ENCODE measurements at regions not wholly inside any gene's neighbourhood (a gene's known extent, or its start where the extent isn't known, plus 50 kb on each side); places are given as distances from the start of the nearest gene placed in this dataset.

- no peak for DNase-seq
- intact Hi-C loops (cut with DNase I, micrococcal nuclease) = no loop called here
- ATAC-seq = no peak
Measured at GRCh38 chr12:69084816-69085378, 151.9 kb upstream of the CPM start.

DNA sequence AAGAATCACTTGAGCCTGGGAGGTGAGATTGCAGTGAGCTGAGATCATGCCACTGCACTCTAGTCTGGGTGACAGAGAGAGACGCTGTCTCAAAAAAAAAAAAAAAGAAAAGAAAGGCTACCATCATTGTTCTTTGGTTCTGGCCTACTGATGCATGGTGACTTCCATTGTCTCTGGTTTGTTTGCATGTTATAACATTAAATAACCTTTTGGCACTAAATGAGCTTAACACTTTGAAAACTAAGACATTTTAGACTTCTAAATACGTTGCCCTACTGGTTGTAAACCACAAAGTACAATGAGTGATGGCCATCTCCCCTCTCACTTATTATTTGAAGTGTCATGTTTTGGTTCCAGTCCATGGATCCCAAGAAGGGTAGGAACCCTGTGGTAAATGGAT lies 152.9 kb upstream of the CPM start:
- ATAC-seq (no peak), DNase-seq (no peak)
- intact Hi-C loops (cut with DNase I, micrococcal nuclease) = no loop called here

DNA sequence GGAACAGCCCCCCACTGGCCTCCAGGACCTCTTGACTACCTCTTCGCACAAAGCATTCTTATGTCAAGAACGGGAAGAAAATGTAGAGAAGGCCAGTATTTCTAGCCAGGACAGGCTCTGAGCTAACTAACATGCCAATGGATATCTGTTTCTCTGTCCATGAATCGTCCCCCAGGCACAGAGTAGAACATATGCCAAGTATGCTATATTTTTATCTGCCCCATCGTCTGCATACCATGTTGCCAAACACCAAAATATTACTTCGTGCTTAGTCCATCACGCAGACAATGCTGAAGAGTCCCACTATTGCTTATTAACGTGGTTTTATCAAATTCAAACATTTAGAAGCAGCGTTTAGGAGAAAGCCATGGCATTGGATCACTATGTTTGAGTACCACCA lies 151.4 kb upstream of the CPSF6 start:
- intact Hi-C loops (cut with DNase I, micrococcal nuclease) = no loop called here
- ATAC-seq = no peak
- DNase-seq = no peak

DNA sequence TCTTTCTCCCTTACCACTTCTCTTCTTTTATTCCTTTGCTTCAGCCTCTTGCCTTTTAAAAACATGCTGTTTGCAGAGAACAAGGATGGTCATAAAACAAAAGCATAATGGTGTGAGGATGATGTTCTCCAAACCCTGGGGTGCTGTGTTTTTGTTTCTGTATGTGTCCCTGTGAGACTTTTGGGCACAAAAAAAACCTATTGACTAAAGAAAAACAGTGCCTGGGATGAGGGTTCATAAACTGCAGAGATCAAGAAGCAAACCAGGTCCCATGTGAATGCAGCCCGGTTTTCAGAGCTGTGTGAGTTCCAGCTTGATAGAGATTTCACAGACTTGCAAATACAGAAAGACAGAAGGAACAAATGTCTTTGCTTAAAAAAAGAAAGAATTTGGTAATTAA lies 148.6 kb upstream of the CPSF6 start:
- ATAC-seq (no peak), DNase-seq (no peak)
- intact Hi-C loops (cut with DNase I, micrococcal nuclease) = no loop called here

DNA sequence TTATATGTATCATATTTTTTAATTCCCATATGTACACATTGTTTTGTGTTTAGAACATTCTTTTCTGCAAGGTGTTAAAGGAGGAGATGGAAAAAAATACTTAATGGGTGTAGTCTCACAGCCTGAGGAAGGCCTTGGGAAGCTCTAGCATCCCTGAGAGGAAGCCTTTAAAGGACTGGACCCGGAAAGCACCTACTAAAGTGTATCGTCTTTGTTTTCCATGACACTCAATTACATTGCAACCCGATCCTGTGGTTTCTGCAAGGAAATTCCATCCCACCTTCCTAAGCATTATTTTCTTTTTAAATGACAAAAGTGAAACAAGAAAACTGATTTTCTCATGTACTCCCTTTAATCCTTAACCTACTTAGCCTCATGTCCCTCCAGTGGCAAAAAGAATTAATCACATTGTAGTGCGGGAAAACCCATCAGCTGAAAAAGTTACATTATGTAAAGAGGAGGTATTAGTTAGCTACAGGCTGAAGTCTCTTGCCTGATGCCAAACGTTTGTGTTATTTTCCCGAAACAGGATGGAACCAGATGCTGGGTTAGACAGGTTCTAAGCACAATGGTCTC lies 147.8 kb upstream of the CPSF6 start:
- no peak for ATAC-seq
- no peak for DNase-seq
- intact Hi-C loops (cut with DNase I, micrococcal nuclease) = no loop called here

DNA sequence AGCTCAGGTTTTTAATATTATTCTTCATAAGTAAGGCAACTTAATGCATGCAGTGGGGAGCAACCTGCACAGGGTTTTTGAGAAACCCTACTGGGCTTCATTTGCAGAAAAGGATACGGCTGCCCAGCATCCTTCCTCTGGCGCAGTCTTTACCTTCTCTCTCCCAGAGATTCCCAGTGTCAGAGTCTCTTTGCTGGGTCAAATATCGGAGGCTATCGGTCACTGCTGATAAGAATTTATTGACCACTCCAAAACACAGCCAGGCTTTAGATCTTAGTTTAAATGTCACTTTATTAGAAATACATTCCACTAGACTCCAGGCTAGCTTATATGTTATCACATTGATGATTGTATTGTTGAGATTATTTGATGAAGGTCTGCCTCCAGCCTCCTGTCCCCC lies 147.2 kb upstream of the CPSF6 start:
- no peak for ATAC-seq
- no peak for DNase-seq
- intact Hi-C loops (cut with DNase I, micrococcal nuclease) = no loop called here

DNA sequence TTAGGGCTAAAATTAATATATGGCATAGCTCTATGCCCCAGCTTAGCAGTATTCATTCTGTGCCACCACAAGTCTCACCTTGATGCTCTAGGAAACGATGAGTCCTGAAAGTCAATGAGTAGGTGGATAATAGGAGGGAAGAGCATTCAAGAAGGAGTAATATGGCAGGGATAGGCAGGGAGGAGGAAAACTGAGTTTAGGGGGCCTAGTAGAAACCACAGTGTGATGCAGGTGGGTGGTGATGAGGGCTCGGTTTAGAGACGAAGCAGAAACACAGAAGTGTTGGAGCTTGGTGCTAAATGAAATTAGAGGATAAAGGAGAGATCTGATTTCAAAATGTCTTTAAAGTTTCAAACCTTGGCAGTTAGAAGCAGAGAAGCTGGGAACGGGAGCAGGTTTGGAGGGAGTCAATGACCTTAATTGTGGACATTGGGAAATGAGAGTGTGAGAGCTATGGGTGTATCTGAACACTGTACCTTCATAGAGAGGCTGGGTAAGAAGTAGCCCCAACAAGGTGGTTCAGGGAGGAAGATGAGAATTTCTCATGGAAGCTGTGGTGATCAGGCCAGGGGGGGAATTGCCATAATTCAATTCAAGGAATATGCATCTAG lies 144.7 kb upstream of the CPSF6 start:
- no peak for ATAC-seq
- intact Hi-C loops (cut with DNase I, micrococcal nuclease) = no loop called here
- no peak for DNase-seq

- no peak for ATAC-seq
- intact Hi-C loops (cut with DNase I, micrococcal nuclease) = no loop called here
- no peak for DNase-seq
Measured at GRCh38 chr12:69095765-69096477, 143.4 kb upstream of the CPSF6 start.

GRCh38 chr12:69096669-69097335 lies 142.6 kb upstream of the CPSF6 start:
- DNase-seq = no peak
- ATAC-seq = no peak
- intact Hi-C loops (cut with DNase I, micrococcal nuclease) = no loop called here

GRCh38 chr12:69097619-69098368 lies 141.6 kb upstream of the CPSF6 start:
- ATAC-seq (no peak), DNase-seq (no peak)
- intact Hi-C loops (cut with DNase I, micrococcal nuclease) = no loop called here

GRCh38 chr12:69099201-69099837 lies 140.1 kb upstream of the CPSF6 start:
- no peak for DNase-seq
- no peak for ATAC-seq
- intact Hi-C loops (cut with DNase I, micrococcal nuclease) = no loop called here

DNA sequence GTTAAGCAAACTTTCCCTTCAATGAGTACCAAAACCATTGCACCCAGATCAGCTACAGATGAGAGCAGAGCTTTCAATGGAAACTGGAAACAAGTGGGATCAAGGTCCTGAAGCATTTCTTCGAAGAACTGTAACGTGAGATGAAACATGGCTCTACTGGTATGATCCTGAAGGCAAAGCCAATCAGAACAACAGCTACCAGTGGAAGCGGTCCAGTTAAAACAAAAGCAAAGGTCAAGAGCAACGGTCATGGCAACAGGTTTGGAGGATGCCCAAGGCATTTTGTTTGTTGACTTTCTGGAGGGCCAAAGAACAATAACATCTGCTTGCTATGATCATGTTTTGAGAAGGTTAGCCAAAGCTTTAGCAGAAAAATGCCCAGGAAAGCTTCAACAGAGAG lies 137.9 kb upstream of the CPSF6 start:
- ATAC-seq (peak; percentile 67), DNase-seq (no peak)
- intact Hi-C loops (cut with DNase I, micrococcal nuclease) = no loop called here

GRCh38 chr12:69102856-69103255 lies 136.5 kb upstream of the CPSF6 start:
- peak; percentile 79 for ATAC-seq
- intact Hi-C loops (cut with DNase I, micrococcal nuclease) = no loop called here
- DNase-seq = no peak

DNA sequence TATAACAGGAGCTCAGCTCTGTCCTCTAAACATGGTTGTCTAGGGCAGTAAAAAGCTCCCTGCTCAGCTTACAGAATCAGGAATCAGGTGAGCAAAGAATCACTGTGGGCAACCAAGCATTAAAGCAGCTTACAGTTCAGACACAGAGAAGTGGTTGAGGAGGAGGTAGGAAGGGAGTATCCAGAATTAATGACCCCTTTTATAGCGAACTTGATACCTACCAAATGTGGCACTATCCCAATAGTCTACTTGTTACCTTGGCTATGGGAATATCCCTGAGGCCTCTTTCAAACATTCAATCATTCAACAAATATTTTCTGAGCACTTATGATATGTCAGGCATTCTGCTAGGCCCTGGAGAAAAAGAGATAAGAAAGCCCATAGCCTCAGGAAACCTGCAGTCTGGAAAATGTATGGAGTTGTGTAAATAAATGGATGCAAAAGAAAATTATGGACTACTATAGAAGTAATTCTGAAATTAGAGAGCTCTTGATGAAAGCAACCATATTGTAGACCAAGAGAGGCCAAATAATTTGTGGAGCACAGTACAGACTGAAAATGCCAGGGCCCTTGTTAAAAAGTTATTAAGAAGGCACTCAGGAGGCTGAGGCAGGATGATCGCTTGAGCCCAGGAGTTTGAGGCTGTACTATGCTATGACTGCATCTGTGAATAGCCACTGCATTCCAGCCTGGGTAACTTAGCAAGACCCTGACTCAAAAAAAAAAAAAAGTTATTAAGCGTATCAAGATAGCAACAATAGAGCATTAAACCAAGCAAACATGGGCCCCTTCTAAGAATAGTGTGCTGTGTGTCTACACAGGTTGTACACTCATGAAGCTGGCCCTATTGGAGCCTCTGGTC lies 134.0 kb upstream of the CPSF6 start:
- no peak for DNase-seq
- no peak for ATAC-seq
- intact Hi-C loops (cut with DNase I, micrococcal nuclease) = no loop called here

DNA sequence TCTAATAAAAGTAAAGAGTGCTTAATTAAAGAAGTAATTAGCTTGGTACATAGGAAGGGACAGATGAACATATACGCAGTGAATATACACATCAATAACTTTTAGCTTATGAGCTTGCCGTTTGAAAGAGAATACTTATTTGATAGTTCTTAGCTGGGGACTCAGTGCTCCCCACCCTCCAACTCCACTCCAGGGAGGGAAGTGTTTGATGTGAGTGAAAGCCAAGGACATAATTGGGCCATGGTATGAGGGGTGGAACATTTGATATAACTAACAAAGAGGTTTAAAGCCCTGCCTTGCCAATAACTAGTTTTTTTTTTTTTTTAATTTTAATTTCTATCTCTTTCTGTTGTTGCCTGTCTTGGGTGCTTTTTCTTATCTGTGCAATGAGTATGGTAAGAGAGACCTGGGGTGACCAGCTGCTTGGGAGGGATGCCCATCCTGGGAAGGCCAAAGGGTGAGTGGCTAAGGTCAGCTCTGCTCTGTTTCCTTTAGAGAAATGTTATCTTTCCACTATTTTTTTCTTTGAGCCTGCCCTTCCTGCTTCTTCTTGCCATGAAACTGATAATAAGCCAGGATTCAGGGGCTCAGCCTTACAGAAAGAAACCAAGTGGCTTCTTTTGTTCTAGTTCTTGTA lies 132.8 kb upstream of the CPSF6 start:
- no peak for DNase-seq
- intact Hi-C loops (cut with DNase I, micrococcal nuclease) = no loop called here
- no peak for ATAC-seq

GRCh38 chr12:69107541-69107940 lies 131.8 kb upstream of the CPSF6 start:
- no peak for ATAC-seq
- DNase-seq = no peak
- intact Hi-C loops (cut with DNase I, micrococcal nuclease) = no loop called here

GRCh38 chr12:69108037-69108436 lies 131.3 kb upstream of the CPSF6 start:
- DNase-seq = no peak
- ATAC-seq = no peak
- intact Hi-C loops (cut with DNase I, micrococcal nuclease) = no loop called here

Measured in left colon (tissue), 2 donors.